Kidney (tissue), 13 donors: ENCODE measurements at regions not wholly inside any gene's neighbourhood (a gene's known extent, or its start where the extent isn't known, plus 50 kb on each side); places are given as distances from the start of the nearest gene placed in this dataset.

Source experiments
- DNase-seq, 5 donors: peaks; one replicate each; pipeline ENCODE4 v3.0.0-alpha.2; 2013 to 2020
- FAIRE-seq: peaks from 2 replicates; lab custom pipeline; 2012; peaks lifted over from hg19 to GRCh38; lab: Jason Lieb, UNC
- H3K27ac ChIP-seq, 2 donors: one replicate each; pipeline ENCODE4 v1.7.0; 2013; ENCODE audit warnings: low read depth in 2 of 2, low read length in 2 of 2, inconsistent platforms in 1 of 2
- H3K27me3 ChIP-seq: one replicate; pipeline ENCODE4 v1.7.1; 2013; ENCODE audit warnings: low read length, inconsistent platforms; ENCODE audit not compliant: control insufficient read depth, insufficient read depth
- H3K36me3 ChIP-seq, 3 donors: one replicate each; pipeline versions ENCODE4 v1.7.0 to v1.7.1; 2013; ENCODE audit warnings: low read length in 3 of 3, control low read depth in 1 of 3, inconsistent platforms in 1 of 3; ENCODE audit not compliant: insufficient read depth in 3 of 3, control insufficient read depth in 2 of 3
- H3K4me1 ChIP-seq, 3 donors: one replicate each; pipeline versions ENCODE4 v1.7.0 to v1.7.1; 2013; ENCODE audit warnings: low read length in 3 of 3, inconsistent platforms in 1 of 3, low read depth in 1 of 3; ENCODE audit not compliant: control insufficient read depth in 2 of 3, insufficient read depth in 2 of 3
- H3K4me3 ChIP-seq, 3 donors: one replicate each; pipeline versions ENCODE4 v1.7.0 to v1.8.1; 2013; ENCODE audit warnings: low read length in 3 of 3, control low read depth in 1 of 3, inconsistent platforms in 1 of 3
- H3K9ac ChIP-seq, 3 donors: one replicate each; pipeline versions ENCODE4 v1.7.0 to v1.7.1; 2013; ENCODE audit warnings: low read length in 3 of 3, control low read depth in 1 of 3, inconsistent platforms in 1 of 3
- H3K9me3 ChIP-seq, 3 donors: one replicate each; pipeline versions ENCODE4 v1.7.0 to v1.7.1; 2013; ENCODE audit warnings: low read length in 3 of 3, control low read depth in 1 of 3, inconsistent platforms in 1 of 3; ENCODE audit not compliant: control insufficient read depth in 2 of 3, insufficient read depth in 1 of 3
- intact Hi-C: fragments of 100-400 bp; cut with DNase I; formaldehyde crosslinking; loops from one replicate; pipeline ENCODE4 v1.11.1; 2022
- TF ChIP-seq, protein P1 (sequence below): IDR thresholded peaks from 3 replicates; pipeline ENCODE4 v1.5.1; 2012; ENCODE audit warnings: mild to moderate bottlenecking, moderate library complexity, borderline replicate concordance; ENCODE audit not compliant: insufficient read depth; ENCODE audit errors: extremely low read depth
- donor health status: control.
- donor health status: control.
- donor health status: control.
- donor health status: control.
- donor health status: control.
- donor health status: DM: yes; HTN: yes; CAD: no.
- donor health status: Normal renal cell carcinoma (clear cell type).

- Histone ChIP-seq H3K9me3 (no peaks in the 10 kb centered on the region), H3K9ac (no peak overlapping the region), H3K27me3 (no peaks in the 10 kb centered on the region), H3K4me3 (no peak overlapping the region), H3K27ac (no peak overlapping the region), H3K4me1 (peaks cover 0 to 5% (median 0%) of the 10 kb centered on the region in 3 donors), H3K36me3 (no peaks in the 10 kb centered on the region)
- FAIRE-seq (no peak), DNase-seq (no peak)
- TF ChIP-seq, protein P1, sequence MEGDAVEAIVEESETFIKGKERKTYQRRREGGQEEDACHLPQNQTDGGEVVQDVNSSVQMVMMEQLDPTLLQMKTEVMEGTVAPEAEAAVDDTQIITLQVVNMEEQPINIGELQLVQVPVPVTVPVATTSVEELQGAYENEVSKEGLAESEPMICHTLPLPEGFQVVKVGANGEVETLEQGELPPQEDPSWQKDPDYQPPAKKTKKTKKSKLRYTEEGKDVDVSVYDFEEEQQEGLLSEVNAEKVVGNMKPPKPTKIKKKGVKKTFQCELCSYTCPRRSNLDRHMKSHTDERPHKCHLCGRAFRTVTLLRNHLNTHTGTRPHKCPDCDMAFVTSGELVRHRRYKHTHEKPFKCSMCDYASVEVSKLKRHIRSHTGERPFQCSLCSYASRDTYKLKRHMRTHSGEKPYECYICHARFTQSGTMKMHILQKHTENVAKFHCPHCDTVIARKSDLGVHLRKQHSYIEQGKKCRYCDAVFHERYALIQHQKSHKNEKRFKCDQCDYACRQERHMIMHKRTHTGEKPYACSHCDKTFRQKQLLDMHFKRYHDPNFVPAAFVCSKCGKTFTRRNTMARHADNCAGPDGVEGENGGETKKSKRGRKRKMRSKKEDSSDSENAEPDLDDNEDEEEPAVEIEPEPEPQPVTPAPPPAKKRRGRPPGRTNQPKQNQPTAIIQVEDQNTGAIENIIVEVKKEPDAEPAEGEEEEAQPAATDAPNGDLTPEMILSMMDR, result no peak
- intact Hi-C loops, result no loop called here
Observed at GRCh38 chr9:26750162-26750561, 142.4 kb downstream of the CAAP1 start.

DNA sequence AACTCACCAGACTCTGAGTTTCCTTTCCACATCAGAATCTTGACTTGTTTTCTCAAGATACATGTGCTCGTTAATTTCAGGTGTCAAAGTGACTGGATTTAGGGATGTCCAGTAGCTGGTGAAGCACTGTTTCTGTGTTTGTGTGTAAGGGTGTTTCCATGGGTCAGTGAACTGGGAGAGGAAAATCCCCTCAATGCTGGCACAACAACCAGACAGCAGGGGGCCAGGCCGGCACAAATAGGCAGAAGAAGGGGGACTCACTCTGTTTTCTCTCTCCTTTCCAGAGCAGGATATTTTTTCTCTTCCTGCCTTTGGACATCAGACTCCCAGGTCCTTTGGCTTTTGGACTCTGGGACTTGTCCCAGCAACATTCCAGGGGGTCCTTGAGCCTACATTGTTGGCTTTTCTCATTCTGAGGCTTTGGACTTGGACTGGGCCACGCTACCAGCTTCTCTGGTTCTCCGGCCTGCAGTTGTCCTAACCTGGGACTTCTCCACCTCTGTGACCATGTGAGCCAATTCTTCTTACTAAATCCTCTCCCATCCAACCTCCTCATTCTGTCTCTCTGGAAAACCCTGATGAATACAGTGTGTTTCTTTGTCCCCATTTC lies 144.0 kb downstream of the CAAP1 start:
- FAIRE-seq (no peak), DNase-seq (no peak)
- Histone ChIP-seq H3K9ac (no peak overlapping the region), H3K9me3 (no peaks in the 10 kb centered on the region), H3K36me3 (no peaks in the 10 kb centered on the region), H3K4me1 (no peaks in the 10 kb centered on the region), H3K27me3 (no peaks in the 10 kb centered on the region), H3K4me3 (no peak overlapping the region), H3K27ac (no peak overlapping the region)
- TF ChIP-seq, protein P1, result no peak
- intact Hi-C loops, result no loop called here

DNA sequence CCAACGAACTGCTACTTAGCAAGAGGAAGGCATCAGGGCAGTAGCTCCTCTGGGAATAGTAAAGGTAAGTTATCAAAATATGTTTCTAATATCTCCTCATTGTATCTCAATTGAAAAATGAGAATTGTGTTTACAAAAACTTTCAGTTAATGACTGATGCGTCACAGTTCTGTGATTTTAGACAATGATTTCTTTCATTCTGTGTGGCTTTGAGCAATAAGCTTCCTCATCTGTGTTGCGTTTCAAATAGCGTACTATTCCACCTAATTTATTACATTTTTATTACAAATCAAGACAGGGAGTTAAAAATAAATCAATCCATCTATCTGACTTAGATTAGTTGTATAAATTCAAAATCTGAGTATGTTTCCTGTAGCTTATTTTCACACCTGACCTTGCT lies 145.0 kb downstream of the CAAP1 start:
- H3K9me3 ChIP-seq, result no peaks in the 10 kb centered on the region
- no peak overlapping the region for H3K9ac ChIP-seq
- H3K36me3 ChIP-seq, result no peaks in the 10 kb centered on the region
- intact Hi-C loops, result no loop called here
- no peaks in the 10 kb centered on the region for H3K27me3 ChIP-seq
- TF ChIP-seq, protein P1, result no peak
- DNase-seq, result no peak
- no peak overlapping the region for H3K27ac ChIP-seq
- no peak overlapping the region for H3K4me3 ChIP-seq
- no peaks in the 10 kb centered on the region for H3K4me1 ChIP-seq
- no peak for FAIRE-seq
